ENCODE measurements at regions not wholly inside any gene's neighbourhood (a gene's known extent, or its start where the extent isn't known, plus 50 kb on each side); places are given as distances from the start of the nearest gene placed in this dataset.

DNA sequence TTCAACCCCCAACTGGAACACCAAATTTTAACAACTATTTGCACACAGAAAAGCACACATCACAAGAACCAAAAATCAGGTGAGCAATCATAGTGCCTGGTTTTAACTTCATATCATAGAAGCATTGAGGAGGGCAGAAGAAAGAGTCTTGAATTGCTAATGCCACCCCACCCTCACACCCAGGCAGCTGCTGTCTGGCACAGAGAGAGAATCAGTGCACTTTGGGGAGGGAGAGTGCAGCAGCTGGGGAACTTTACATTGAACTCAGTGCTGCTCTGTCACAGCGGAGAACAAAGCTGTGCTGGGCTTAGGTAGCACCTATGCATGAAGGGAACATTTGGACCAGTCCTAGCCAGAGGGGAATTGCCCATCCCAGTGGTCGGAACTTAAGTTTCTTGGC is 76.0 kb upstream of the KBTBD8 start (continued):
- TF ChIP-seq, protein P1, sequence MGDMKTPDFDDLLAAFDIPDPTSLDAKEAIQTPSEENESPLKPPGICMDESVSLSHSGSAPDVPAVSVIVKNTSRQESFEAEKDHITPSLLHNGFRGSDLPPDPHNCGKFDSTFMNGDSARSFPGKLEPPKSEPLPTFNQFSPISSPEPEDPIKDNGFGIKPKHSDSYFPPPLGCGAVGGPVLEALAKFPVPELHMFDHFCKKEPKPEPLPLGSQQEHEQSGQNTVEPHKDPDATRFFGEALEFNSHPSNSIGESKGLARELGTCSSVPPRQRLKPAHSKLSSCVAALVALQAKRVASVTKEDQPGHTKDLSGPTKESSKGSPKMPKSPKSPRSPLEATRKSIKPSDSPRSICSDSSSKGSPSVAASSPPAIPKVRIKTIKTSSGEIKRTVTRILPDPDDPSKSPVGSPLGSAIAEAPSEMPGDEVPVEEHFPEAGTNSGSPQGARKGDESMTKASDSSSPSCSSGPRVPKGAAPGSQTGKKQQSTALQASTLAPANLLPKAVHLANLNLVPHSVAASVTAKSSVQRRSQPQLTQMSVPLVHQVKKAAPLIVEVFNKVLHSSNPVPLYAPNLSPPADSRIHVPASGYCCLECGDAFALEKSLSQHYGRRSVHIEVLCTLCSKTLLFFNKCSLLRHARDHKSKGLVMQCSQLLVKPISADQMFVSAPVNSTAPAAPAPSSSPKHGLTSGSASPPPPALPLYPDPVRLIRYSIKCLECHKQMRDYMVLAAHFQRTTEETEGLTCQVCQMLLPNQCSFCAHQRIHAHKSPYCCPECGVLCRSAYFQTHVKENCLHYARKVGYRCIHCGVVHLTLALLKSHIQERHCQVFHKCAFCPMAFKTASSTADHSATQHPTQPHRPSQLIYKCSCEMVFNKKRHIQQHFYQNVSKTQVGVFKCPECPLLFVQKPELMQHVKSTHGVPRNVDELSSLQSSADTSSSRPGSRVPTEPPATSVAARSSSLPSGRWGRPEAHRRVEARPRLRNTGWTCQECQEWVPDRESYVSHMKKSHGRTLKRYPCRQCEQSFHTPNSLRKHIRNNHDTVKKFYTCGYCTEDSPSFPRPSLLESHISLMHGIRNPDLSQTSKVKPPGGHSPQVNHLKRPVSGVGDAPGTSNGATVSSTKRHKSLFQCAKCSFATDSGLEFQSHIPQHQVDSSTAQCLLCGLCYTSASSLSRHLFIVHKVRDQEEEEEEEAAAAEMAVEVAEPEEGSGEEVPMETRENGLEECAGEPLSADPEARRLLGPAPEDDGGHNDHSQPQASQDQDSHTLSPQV (IDR thresholded peaks at IDR 0.05), result no peak
- TF ChIP-seq SPI1 (IDR thresholded peaks at IDR 0.05; ENCODE audit: borderline replicate concordance, insufficient read depth, low read depth, low read length) (no peak), FOXM1 (IDR thresholded peaks at IDR 0.05; ENCODE audit: low read depth, low read length) (no peak), MYB (IDR thresholded peaks at IDR 0.05; ENCODE audit: borderline replicate concordance, low read depth, low read length) (no peak), MTA2 (IDR thresholded peaks at IDR 0.05; ENCODE audit: low read depth) (no peak), POLR2AphosphoS2 (IDR thresholded peaks at IDR 0.05; ENCODE audit: low read depth, low read length) (no peak), NFYB (IDR thresholded peaks at IDR 0.05; ENCODE audit: insufficient read depth, low read depth, low read length) (no peak), HDGF (IDR thresholded peaks at IDR 0.05) (no peak), LARP7 (IDR thresholded peaks at IDR 0.05) (no peak), YY1 (IDR thresholded peaks at IDR 0.05; ENCODE audit: low read depth, low read length) (no peak), RB1 (IDR thresholded peaks at IDR 0.05; ENCODE audit: borderline replicate concordance) (no peak), IKZF2 (IDR thresholded peaks at IDR 0.05) (no peak), ZBED1 (IDR thresholded peaks at IDR 0.05; ENCODE audit: borderline replicate concordance) (no peak)
- TF ChIP-seq, protein P2, sequence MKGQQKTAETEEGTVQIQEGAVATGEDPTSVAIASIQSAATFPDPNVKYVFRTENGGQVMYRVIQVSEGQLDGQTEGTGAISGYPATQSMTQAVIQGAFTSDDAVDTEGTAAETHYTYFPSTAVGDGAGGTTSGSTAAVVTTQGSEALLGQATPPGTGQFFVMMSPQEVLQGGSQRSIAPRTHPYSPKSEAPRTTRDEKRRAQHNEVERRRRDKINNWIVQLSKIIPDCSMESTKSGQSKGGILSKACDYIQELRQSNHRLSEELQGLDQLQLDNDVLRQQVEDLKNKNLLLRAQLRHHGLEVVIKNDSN (IDR thresholded peaks at IDR 0.05; ENCODE audit: borderline replicate concordance, extremely low read length, insufficient read depth, low read depth, low read length), result no peak

All from GM12878 (cell line).